Right atrium auricular region (tissue), 2 donors: ENCODE measurements at regions not wholly inside any gene's neighbourhood (a gene's known extent, or its start where the extent isn't known, plus 50 kb on each side); places are given as distances from the start of the nearest gene placed in this dataset.

ENCODE experiments used
- DNase-seq: peaks from one replicate; pipeline ENCODE4 v3.0.0-alpha.2; 2019; ENCODE audit warnings: low spot score
- H3K27ac ChIP-seq, 2 donors: fragments of 200-600 bp; sonication (generic); 1 replicate in 1 of 2; 2 replicates in 1 of 2; pipeline ENCODE4 v1.5.1; 2016 to 2019
- H3K27me3 ChIP-seq, 2 donors: fragments of 200-600 bp; sonication (generic); one replicate each; pipeline versions ENCODE4 v1.5.1 to v1.6.0; 2017 to 2019
- H3K36me3 ChIP-seq: fragments of 200-600 bp; sonication (generic); one replicate; pipeline ENCODE4 v1.5.1; 2016
- H3K4me1 ChIP-seq, 2 donors: fragments of 200-600 bp; sonication (generic); one replicate each; pipeline versions ENCODE4 v1.5.1 to v1.6.0; 2017 to 2019
- H3K4me3 ChIP-seq, 2 donors: fragments of 200-600 bp; sonication (generic); 1 replicate in 1 of 2; 2 replicates in 1 of 2; pipeline ENCODE4 v1.5.1; 2017 to 2019; ENCODE audit warnings: mild to moderate bottlenecking in 1 of 2, moderate library complexity in 1 of 2
- H3K9me3 ChIP-seq, 2 donors: fragments of 200-600 bp; sonication (generic); one replicate each; pipeline ENCODE4 v1.5.1; 2019
- CTCF ChIP-seq, 2 donors: fragments of 200-600 bp; sonication (generic); IDR thresholded peaks; one replicate each; pipeline ENCODE4 v1.5.1; 2019; ENCODE audit warnings: antibody characterized with exemption in 2 of 2

GRCh38 chr12:67916266-67916970, 72.8 kb upstream of the IFNG-AS1 start:
- TF ChIP-seq CTCF (IDR thresholded peaks at IDR 0.05) = no peak
- no peaks in the 10 kb centered on the region for H3K4me1 ChIP-seq

DNA sequence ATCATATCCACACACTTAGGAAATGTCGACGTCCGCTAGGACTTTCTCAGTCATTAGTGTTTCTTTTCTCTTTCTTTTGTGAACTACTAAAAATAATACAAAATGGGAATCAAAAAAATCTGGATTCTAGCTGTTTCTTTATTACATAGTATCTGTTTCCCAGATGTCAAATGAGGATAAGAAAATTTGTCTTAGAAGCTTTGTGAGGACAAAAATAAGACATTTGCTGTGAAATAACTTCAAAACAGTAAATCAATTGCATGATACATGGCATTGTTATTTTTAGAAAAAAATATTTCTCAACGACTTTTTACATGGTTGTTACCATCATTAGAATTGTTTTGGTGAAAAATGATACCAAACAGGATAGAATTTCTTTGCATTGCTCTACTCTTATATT, 71.4 kb upstream of the IFNG-AS1 start:
- Histone ChIP-seq H3K4me1 (no peaks in the 10 kb centered on the region), H3K9me3 (no peaks in the 10 kb centered on the region), H3K4me3 (no peak overlapping the region), H3K27ac (no peak overlapping the region), H3K36me3 (no peaks in the 10 kb centered on the region), H3K27me3 (no peaks in the 10 kb centered on the region)
- DNase-seq = no peak
- no peak for TF ChIP-seq CTCF (IDR thresholded peaks at IDR 0.05)

More at GRCh38 chr12:67916266-67916970, 72.8 kb upstream of the IFNG-AS1 start:
- no peak overlapping the region for H3K27ac ChIP-seq
- H3K36me3 ChIP-seq = no peaks in the 10 kb centered on the region
- no peak for DNase-seq
- H3K27me3 ChIP-seq = no peaks in the 10 kb centered on the region
- H3K4me3 ChIP-seq = no peak overlapping the region
- no peaks in the 10 kb centered on the region for H3K9me3 ChIP-seq

GRCh38 chr12:67918441-67918840, 70.8 kb upstream of the IFNG-AS1 start:
- no peaks in the 10 kb centered on the region for H3K27me3 ChIP-seq
- no peak overlapping the region for H3K4me3 ChIP-seq
- H3K9me3 ChIP-seq = no peaks in the 10 kb centered on the region
- no peak for DNase-seq
- H3K36me3 ChIP-seq = no peaks in the 10 kb centered on the region
- no peaks in the 10 kb centered on the region for H3K4me1 ChIP-seq
- no peak overlapping the region for H3K27ac ChIP-seq
- no peak for TF ChIP-seq CTCF (IDR thresholded peaks at IDR 0.05)

GRCh38 chr12:67919406-67919805, 69.8 kb upstream of the IFNG-AS1 start:
- no peak overlapping the region for H3K27ac ChIP-seq
- TF ChIP-seq CTCF (IDR thresholded peaks at IDR 0.05) = no peak
- H3K4me1 ChIP-seq = no peaks in the 10 kb centered on the region
- no peak for DNase-seq
- H3K27me3 ChIP-seq = no peaks in the 10 kb centered on the region
- H3K4me3 ChIP-seq = no peak overlapping the region
- no peaks in the 10 kb centered on the region for H3K36me3 ChIP-seq
- H3K9me3 ChIP-seq = no peaks in the 10 kb centered on the region

- H3K36me3 ChIP-seq = no peaks in the 10 kb centered on the region
- no peak for DNase-seq
- TF ChIP-seq CTCF (IDR thresholded peaks at IDR 0.05) = no peak
- no peaks in the 10 kb centered on the region for H3K9me3 ChIP-seq
- no peak overlapping the region for H3K27ac ChIP-seq
- no peak overlapping the region for H3K4me3 ChIP-seq
- no peaks in the 10 kb centered on the region for H3K4me1 ChIP-seq
- H3K27me3 ChIP-seq = no peaks in the 10 kb centered on the region
Observed at GRCh38 chr12:67920413-67920812, 68.8 kb upstream of the IFNG-AS1 start.

- H3K36me3 ChIP-seq = no peaks in the 10 kb centered on the region
- H3K9me3 ChIP-seq = no peaks in the 10 kb centered on the region
- no peak for TF ChIP-seq CTCF (IDR thresholded peaks at IDR 0.05)
- H3K4me1 ChIP-seq = peaks cover 0 to 1% of the 10 kb centered on the region in 2 donors
- no peak overlapping the region for H3K27ac ChIP-seq
- no peak for DNase-seq
- H3K4me3 ChIP-seq = no peak overlapping the region
- no peaks in the 10 kb centered on the region for H3K27me3 ChIP-seq
Observed at GRCh38 chr12:67921286-67921685, 68.0 kb upstream of the IFNG-AS1 start.
